Endodermal cell (in vitro differentiated cells): ENCODE measurements at regions not wholly inside any gene's neighbourhood (a gene's known extent, or its start where the extent isn't known, plus 50 kb on each side); places are given as distances from the start of the nearest gene placed in this dataset.

Experiments
- DNase-seq: peaks from one replicate; pipeline ENCODE4 v3.0.0-alpha.2; 2017
- H3K27ac ChIP-seq: 2 replicates; pipeline ENCODE4 v1.5.1; 2013; ENCODE audit warnings: mild to moderate bottlenecking, low read depth, low read length, moderate library complexity
- H3K27me3 ChIP-seq: 2 replicates; pipeline ENCODE4 v1.6.1; 2013; ENCODE audit warnings: mild to moderate bottlenecking, low read length, moderate library complexity; ENCODE audit not compliant: insufficient read depth, control insufficient read depth, poor library complexity, severe bottlenecking
- H3K36me3 ChIP-seq: 2 replicates; pipeline ENCODE4 v1.7.0; 2013; ENCODE audit warnings: mild to moderate bottlenecking, low read length, moderate library complexity; ENCODE audit not compliant: control insufficient read depth, insufficient read depth
- H3K4me1 ChIP-seq: one replicate; pipeline ENCODE4 v1.7.0; 2013; ENCODE audit warnings: low read length; ENCODE audit not compliant: control insufficient read depth, insufficient read depth
- H3K4me3 ChIP-seq: 2 replicates; pipeline ENCODE4 v1.5.1; 2013; ENCODE audit warnings: mild to moderate bottlenecking, low read length, moderate library complexity
- H3K9ac ChIP-seq: 2 replicates; pipeline ENCODE4 v1.6.1; 2013; ENCODE audit warnings: mild to moderate bottlenecking, low read length, moderate library complexity; ENCODE audit not compliant: poor library complexity, severe bottlenecking; ENCODE audit errors: extremely low read depth
- H3K9me3 ChIP-seq: 2 replicates; pipeline ENCODE4 v1.6.1; 2013; ENCODE audit warnings: mild to moderate bottlenecking, low read length, moderate library complexity; ENCODE audit not compliant: control insufficient read depth
- H3K27ac Mint-ChIP-seq: 2 replicates; pipeline ENCODE4 v1.8.0; 2020; ENCODE audit warnings: mixed read lengths
- H3K27me3 Mint-ChIP-seq: 2 replicates; pipeline ENCODE4 v1.8.0; 2021; ENCODE audit warnings: mild to moderate bottlenecking, mixed read lengths; ENCODE audit not compliant: insufficient read depth
- H3K36me3 Mint-ChIP-seq: 2 replicates; pipeline ENCODE4 v1.8.0; 2020; ENCODE audit warnings: low read depth, mixed read lengths
- H3K4me1 Mint-ChIP-seq: 2 replicates; pipeline ENCODE4 v1.8.0; 2020; ENCODE audit warnings: mixed read lengths
- H3K4me3 Mint-ChIP-seq: 2 replicates; pipeline ENCODE4 v1.8.0; 2020; ENCODE audit warnings: mild to moderate bottlenecking, moderate library complexity, mixed read lengths
- H3K9me3 Mint-ChIP-seq: 2 replicates; pipeline ENCODE4 v1.8.0; 2020; ENCODE audit warnings: mild to moderate bottlenecking, mixed read lengths
- WGBS, 2 experiments: methylation state at CpG; one replicate each; pipeline versions ENCODE4 v1.1.5 to v1.1.7; 2013; ENCODE audit warnings: missing lambda C conversion rate in 2 of 2, mixed read lengths in 1 of 2; ENCODE audit not compliant: insufficient coverage in 1 of 2, insufficient read length in 1 of 2; 5-methylcytosine and 5-hydroxymethylcytosine counted together
- TF ChIP-seq, protein P1 (sequence below): fragments of 200-600 bp; sonication (generic); conservative IDR thresholded peaks from 2 replicates; pipeline ENCODE4 v1.5.0; 2021; ENCODE audit warnings: antibody characterized with exemption, mild to moderate bottlenecking

DNA sequence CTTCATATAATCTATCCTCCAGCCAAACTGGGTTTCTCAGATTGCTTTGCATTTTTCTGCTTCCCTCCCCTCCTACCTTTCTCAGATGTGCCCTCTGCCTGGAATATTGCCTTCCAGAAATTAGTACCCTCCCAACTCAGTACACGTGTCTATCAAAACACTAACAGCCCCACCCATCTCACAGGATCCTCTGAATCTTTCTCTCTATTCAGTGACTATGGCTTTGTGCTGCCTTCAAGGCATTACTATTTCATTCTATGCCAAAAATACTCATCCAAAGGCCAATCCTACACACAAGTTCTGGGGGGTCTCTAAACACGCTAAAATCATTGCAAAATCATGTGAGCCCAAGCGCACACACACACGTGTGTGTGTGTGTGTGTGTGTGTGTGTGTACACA is 58.4 kb downstream of the ZNF281 start:
- Mint-ChIP-seq H3K4me3 (no peak overlapping the region), H3K27me3 (no peaks in the 10 kb centered on the region), H3K9me3 (no peaks in the 10 kb centered on the region), H3K36me3 (peaks cover 8% of the 10 kb centered on the region), H3K4me1 (peaks cover 18% of the 10 kb centered on the region), H3K27ac (no peak overlapping the region)
- H3K9me3 ChIP-seq = no peaks in the 10 kb centered on the region
- no peak overlapping the region for H3K4me3 ChIP-seq
- H3K27me3 ChIP-seq = no peaks in the 10 kb centered on the region
- TF ChIP-seq, protein P1, sequence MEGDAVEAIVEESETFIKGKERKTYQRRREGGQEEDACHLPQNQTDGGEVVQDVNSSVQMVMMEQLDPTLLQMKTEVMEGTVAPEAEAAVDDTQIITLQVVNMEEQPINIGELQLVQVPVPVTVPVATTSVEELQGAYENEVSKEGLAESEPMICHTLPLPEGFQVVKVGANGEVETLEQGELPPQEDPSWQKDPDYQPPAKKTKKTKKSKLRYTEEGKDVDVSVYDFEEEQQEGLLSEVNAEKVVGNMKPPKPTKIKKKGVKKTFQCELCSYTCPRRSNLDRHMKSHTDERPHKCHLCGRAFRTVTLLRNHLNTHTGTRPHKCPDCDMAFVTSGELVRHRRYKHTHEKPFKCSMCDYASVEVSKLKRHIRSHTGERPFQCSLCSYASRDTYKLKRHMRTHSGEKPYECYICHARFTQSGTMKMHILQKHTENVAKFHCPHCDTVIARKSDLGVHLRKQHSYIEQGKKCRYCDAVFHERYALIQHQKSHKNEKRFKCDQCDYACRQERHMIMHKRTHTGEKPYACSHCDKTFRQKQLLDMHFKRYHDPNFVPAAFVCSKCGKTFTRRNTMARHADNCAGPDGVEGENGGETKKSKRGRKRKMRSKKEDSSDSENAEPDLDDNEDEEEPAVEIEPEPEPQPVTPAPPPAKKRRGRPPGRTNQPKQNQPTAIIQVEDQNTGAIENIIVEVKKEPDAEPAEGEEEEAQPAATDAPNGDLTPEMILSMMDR = no peak
- H3K27ac ChIP-seq = no peak overlapping the region
- peaks cover 5% of the 10 kb centered on the region for H3K4me1 ChIP-seq
- WGBS, 2 experiments = 75 to 85% methylated on average over 2 to 4 of the region's 4 CpGs
- H3K36me3 ChIP-seq = no peaks in the 10 kb centered on the region
- DNase-seq = peak; percentile 10
- H3K9ac ChIP-seq = no peak overlapping the region

DNA sequence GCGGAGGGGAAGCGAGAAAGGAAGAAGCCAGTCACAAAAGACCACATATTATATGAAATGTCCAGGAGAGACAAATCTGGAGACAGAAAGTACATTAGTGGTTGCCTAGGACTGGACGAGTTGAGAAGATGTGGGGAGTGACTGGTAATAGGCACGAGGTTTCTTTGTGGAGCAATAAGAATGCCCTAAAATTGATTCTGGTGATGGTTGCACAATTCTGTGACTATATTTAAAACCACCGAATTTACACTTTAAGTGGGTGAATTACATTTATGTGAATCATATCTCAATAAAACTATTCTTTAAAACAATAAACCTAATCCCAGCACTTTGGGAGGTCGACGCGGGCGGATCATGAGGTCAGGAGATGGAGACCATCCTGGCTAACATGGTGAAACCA is 63.1 kb downstream of the ZNF281 start:
- H3K4me1 ChIP-seq = no peaks in the 10 kb centered on the region
- no peaks in the 10 kb centered on the region for H3K27me3 ChIP-seq
- no peaks in the 10 kb centered on the region for H3K36me3 ChIP-seq
- Mint-ChIP-seq H3K36me3 (peaks cover 7% of the 10 kb centered on the region), H3K4me1 (peaks cover 2% of the 10 kb centered on the region), H3K9me3 (no peaks in the 10 kb centered on the region), H3K27ac (no peak overlapping the region), H3K4me3 (no peak overlapping the region), H3K27me3 (no peaks in the 10 kb centered on the region)
- TF ChIP-seq, protein P1 = no peak
- peak; percentile 3 for DNase-seq
- H3K4me3 ChIP-seq = no peak overlapping the region
- no peaks in the 10 kb centered on the region for H3K9me3 ChIP-seq
- no peak overlapping the region for H3K9ac ChIP-seq
- WGBS, 2 experiments = 94 to 100% methylated on average over 2 to 9 of the region's 9 CpGs
- no peak overlapping the region for H3K27ac ChIP-seq

DNA sequence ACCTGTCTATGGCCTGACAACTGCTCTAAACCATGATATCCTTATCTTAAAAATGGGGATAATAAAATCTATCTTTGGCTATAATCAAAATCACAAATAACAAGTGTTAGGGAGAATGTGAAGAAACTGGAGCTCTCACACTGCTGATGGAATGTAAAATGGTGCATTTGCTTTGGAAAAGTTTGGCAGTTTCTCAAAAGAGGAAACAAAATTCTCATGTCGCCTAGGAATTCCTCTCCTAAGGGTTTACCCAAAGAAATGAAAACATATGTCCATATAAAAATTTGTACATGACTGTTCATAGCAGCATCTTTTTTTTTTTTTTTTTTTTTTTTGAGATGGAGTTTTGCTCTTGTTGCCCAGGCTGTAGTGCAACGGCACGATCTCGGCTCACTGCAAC is 64.3 kb downstream of the ZNF281 start:
- peaks cover 10% of the 10 kb centered on the region for H3K4me1 Mint-ChIP-seq
- Histone ChIP-seq H3K9ac (no peak overlapping the region), H3K27me3 (no peaks in the 10 kb centered on the region), H3K4me3 (no peak overlapping the region), H3K4me1 (no peaks in the 10 kb centered on the region), H3K9me3 (no peaks in the 10 kb centered on the region), H3K27ac (no peak overlapping the region), H3K36me3 (no peaks in the 10 kb centered on the region)
- no peaks in the 10 kb centered on the region for H3K27me3 Mint-ChIP-seq
- no peaks in the 10 kb centered on the region for H3K9me3 Mint-ChIP-seq
- TF ChIP-seq, protein P1 = no peak
- WGBS, 2 experiments = 60 to 92% methylated on average over 1 to 4 of the region's 4 CpGs
- H3K4me3 Mint-ChIP-seq = no peak overlapping the region
- DNase-seq = no peak
- peaks cover 6% of the 10 kb centered on the region for H3K36me3 Mint-ChIP-seq
- H3K27ac Mint-ChIP-seq = no peak overlapping the region
